H1 (cell line): ENCODE measurements at regions not wholly inside any gene's neighbourhood (a gene's known extent, or its start where the extent isn't known, plus 50 kb on each side); places are given as distances from the start of the nearest gene placed in this dataset.

Experiments
- CEBPB ChIP-seq: IDR thresholded peaks from 2 replicates; pipeline ENCODE4 v1.6.1; 2012; ENCODE audit warnings: low read depth, low read length
- CHD2 ChIP-seq: IDR thresholded peaks from 2 replicates; pipeline ENCODE4 v1.6.1; 2012; ENCODE audit warnings: low read length, improper control_type of control experiment
- CREB1 ChIP-seq: IDR thresholded peaks from 2 replicates; pipeline ENCODE4 v1.6.1; 2012; ENCODE audit warnings: inconsistent platforms
- EZH2 ChIP-seq: fragments of 200-600 bp; sonication (generic); IDR thresholded peaks from 2 replicates; pipeline ENCODE4 v1.7.1; 2012; ENCODE audit warnings: low read depth, mild to moderate bottlenecking, moderate library complexity, low read length, inconsistent platforms; ENCODE audit not compliant: severe bottlenecking
- HDAC2 ChIP-seq, 2 experiments: fragments of 300-600 bp in 1 of 2; sonication (generic) in 1 of 2; IDR thresholded peaks; 2 replicates each; pipeline ENCODE4 v1.6.1; 2011 to 2012; ENCODE audit warnings: low read depth in 2 of 2, low read length in 2 of 2, mild to moderate bottlenecking in 2 of 2, moderate library complexity in 2 of 2, borderline replicate concordance in 1 of 2, inconsistent platforms in 1 of 2
- JUN ChIP-seq: IDR thresholded peaks from 2 replicates; pipeline ENCODE4 v1.6.1; 2011; ENCODE audit warnings: low read depth, mild to moderate bottlenecking, improper control_type of control experiment, low read length
- MAFK ChIP-seq: IDR thresholded peaks from 2 replicates; pipeline ENCODE4 v1.6.1; 2012; ENCODE audit warnings: low read depth, mild to moderate bottlenecking, improper control_type of control experiment, low read length
- POLR2A ChIP-seq, 2 experiments: IDR thresholded peaks; 1 replicate in 1 of 2; 2 replicates in 1 of 2; pipeline ENCODE4 v1.6.1; 2011; ENCODE audit warnings: low read depth in 2 of 2, low read length in 2 of 2, mild to moderate bottlenecking in 2 of 2; ENCODE audit errors: control extremely low read depth in 1 of 2
- RAD21 ChIP-seq, 2 experiments: IDR thresholded peaks in 1 of 2; conservative IDR thresholded peaks in 1 of 2; 2 replicates each; pipeline ENCODE4 v1.6.1; 2011; ENCODE audit warnings: low read depth in 2 of 2, low read length in 2 of 2, improper control_type of control experiment in 1 of 2, inconsistent platforms in 1 of 2, mild to moderate bottlenecking in 1 of 2, moderate library complexity in 1 of 2
- SIN3A ChIP-seq, 2 experiments: IDR thresholded peaks in 1 of 2; conservative IDR thresholded peaks in 1 of 2; 2 replicates each; pipeline ENCODE4 v1.6.1; 2011 to 2012; ENCODE audit warnings: low read length in 2 of 2, improper control_type of control experiment in 1 of 2, low read depth in 1 of 2, mild to moderate bottlenecking in 1 of 2
- TF ChIP-seq, protein P1 (sequence below), 3 experiments: IDR thresholded peaks; 1 replicate in 2 of 3; 2 replicates in 1 of 3; pipeline versions ENCODE4 v1.5.1 to v1.6.1; 2011; ENCODE audit warnings: low read length in 3 of 3, mild to moderate bottlenecking in 3 of 3, inconsistent platforms in 2 of 3, low read depth in 1 of 3, moderate library complexity in 1 of 3; ENCODE audit not compliant: insufficient read depth in 1 of 3; ENCODE audit errors: control extremely low read depth in 1 of 3
- TF ChIP-seq, protein P2 (sequence below): IDR thresholded peaks from 2 replicates; pipeline ENCODE4 v1.6.1; 2011; ENCODE audit warnings: low read length, improper control_type of control experiment
- TF ChIP-seq, protein P3 (sequence below): IDR thresholded peaks from 2 replicates; pipeline ENCODE4 v1.6.1; 2012; ENCODE audit warnings: inconsistent platforms
- TF ChIP-seq, protein P4 (sequence below): IDR thresholded peaks from 2 replicates; pipeline ENCODE4 v1.6.1; 2012; ENCODE audit warnings: low read length, inconsistent platforms

DNA sequence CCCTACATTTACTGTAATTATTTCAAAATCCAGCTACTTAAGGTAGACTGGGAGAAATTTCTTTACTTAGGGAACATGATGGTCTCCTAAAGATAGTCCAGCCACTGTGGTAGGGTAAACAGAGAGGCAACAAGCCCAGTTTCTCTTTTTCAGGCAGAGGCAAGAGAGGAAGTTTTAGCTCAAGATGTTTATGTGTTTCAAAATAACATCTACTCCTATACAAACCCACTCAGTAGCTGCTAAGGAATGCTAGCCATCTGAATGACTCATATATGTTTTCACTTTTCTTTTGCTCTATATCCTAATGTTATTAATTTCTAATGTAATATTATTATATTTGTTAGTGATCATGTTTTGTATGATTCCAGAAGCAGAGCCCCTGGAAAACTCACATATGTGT, 856.6 kb downstream of the PLA2G4A start:
- TF ChIP-seq CREB1 (no peak), CEBPB (no peak), POLR2A (IDR thresholded peaks at IDR 0.05; ENCODE audit: control extremely low read depth in 1 of 2, low read depth in 2 of 2, low read length in 2 of 2) (no peak), EZH2 (no peak), HDAC2 (IDR thresholded peaks at IDR 0.05; ENCODE audit: borderline replicate concordance in 1 of 2, low read depth in 2 of 2, low read length in 2 of 2) (no peak), JUN (no peak), MAFK (no peak), RAD21 (IDR thresholded peaks at IDR 0.05 in 1 of 2, conservative IDR thresholded peaks at IDR 0.05 in 1 of 2; ENCODE audit: low read depth in 2 of 2, low read length in 2 of 2) (no peak), SIN3A (conservative IDR thresholded peaks at IDR 0.05 in 1 of 2, IDR thresholded peaks at IDR 0.05 in 1 of 2; ENCODE audit: low read depth in 1 of 2, low read length in 2 of 2) (no peak), CHD2 (no peak)
- TF ChIP-seq, protein P1, sequence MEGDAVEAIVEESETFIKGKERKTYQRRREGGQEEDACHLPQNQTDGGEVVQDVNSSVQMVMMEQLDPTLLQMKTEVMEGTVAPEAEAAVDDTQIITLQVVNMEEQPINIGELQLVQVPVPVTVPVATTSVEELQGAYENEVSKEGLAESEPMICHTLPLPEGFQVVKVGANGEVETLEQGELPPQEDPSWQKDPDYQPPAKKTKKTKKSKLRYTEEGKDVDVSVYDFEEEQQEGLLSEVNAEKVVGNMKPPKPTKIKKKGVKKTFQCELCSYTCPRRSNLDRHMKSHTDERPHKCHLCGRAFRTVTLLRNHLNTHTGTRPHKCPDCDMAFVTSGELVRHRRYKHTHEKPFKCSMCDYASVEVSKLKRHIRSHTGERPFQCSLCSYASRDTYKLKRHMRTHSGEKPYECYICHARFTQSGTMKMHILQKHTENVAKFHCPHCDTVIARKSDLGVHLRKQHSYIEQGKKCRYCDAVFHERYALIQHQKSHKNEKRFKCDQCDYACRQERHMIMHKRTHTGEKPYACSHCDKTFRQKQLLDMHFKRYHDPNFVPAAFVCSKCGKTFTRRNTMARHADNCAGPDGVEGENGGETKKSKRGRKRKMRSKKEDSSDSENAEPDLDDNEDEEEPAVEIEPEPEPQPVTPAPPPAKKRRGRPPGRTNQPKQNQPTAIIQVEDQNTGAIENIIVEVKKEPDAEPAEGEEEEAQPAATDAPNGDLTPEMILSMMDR (IDR thresholded peaks at IDR 0.05; ENCODE audit: control extremely low read depth in 1 of 3, insufficient read depth in 1 of 3, low read depth in 1 of 3, low read length in 3 of 3): no peak
- TF ChIP-seq, protein P2, sequence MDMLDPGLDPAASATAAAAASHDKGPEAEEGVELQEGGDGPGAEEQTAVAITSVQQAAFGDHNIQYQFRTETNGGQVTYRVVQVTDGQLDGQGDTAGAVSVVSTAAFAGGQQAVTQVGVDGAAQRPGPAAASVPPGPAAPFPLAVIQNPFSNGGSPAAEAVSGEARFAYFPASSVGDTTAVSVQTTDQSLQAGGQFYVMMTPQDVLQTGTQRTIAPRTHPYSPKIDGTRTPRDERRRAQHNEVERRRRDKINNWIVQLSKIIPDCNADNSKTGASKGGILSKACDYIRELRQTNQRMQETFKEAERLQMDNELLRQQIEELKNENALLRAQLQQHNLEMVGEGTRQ: no peak
- TF ChIP-seq, protein P3, sequence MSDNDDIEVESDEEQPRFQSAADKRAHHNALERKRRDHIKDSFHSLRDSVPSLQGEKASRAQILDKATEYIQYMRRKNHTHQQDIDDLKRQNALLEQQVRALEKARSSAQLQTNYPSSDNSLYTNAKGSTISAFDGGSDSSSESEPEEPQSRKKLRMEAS: no peak
- TF ChIP-seq, protein P4, sequence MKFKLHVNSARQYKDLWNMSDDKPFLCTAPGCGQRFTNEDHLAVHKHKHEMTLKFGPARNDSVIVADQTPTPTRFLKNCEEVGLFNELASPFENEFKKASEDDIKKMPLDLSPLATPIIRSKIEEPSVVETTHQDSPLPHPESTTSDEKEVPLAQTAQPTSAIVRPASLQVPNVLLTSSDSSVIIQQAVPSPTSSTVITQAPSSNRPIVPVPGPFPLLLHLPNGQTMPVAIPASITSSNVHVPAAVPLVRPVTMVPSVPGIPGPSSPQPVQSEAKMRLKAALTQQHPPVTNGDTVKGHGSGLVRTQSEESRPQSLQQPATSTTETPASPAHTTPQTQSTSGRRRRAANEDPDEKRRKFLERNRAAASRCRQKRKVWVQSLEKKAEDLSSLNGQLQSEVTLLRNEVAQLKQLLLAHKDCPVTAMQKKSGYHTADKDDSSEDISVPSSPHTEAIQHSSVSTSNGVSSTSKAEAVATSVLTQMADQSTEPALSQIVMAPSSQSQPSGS: no peak
